ENCODE measurements at regions not wholly inside any gene's neighbourhood (a gene's known extent, or its start where the extent isn't known, plus 50 kb on each side); places are given as distances from the start of the nearest gene placed in this dataset.

GRCh38 chr19:31803835-31804446 lies 454.7 kb upstream of the TSHZ3 start:
- no peak overlapping the region for H3K4me3 Mint-ChIP-seq
- ATAC-seq (ENCODE audit: low read depth in 2 of 2), result no peak

DNA sequence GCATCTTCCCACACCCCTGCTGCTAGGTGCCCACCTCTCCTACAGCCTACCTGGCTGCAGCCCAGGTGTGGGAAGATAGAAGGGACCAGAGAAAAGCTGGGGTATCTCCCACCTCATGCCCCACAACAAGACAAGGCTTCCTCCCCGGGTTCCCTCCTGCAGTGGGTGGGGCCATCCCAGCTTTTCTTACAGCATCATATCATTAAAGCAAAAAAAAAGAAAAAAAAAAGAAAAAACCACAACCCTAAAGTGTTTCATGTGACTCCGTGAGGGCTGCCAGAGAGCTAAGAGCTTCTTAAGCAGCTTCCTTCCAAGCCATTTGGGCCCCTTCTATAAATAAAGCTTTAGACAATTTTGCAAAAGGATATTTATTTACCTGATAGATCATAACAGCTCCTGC lies 455.4 kb upstream of the TSHZ3 start:
- ATAC-seq (ENCODE audit: low read depth in 2 of 2) (no peak), DNase-seq (no peak)
- Mint-ChIP-seq H3K27ac (no peak overlapping the region), H3K4me3 (no peak overlapping the region), H3K27me3 (peaks cover 0 to 4% (median 0%) of the 10 kb centered on the region in 3 donors), H3K36me3 (no peaks in the 10 kb centered on the region), H3K9me3 (peaks cover 0 to 9% (median 4%) of the 10 kb centered on the region in 7 donors), H3K4me1 (no peaks in the 10 kb centered on the region)

More at GRCh38 chr19:31803835-31804446, 454.7 kb upstream of the TSHZ3 start:
- H3K4me1 Mint-ChIP-seq, result no peaks in the 10 kb centered on the region
- peaks cover 0 to 4% (median 0%) of the 10 kb centered on the region in 3 donors for H3K27me3 Mint-ChIP-seq
- H3K9me3 Mint-ChIP-seq, result peaks cover 0 to 7% (median 2%) of the 10 kb centered on the region in 7 donors
- H3K27ac Mint-ChIP-seq, result peak overlapping the region in 1 of 6 donors; percentile 56
- no peaks in the 10 kb centered on the region for H3K36me3 Mint-ChIP-seq
- no peak for DNase-seq

- ATAC-seq (ENCODE audit: low read depth in 2 of 2) (no peak), DNase-seq (no peak)
- no peak overlapping the region for H3K4me3 Mint-ChIP-seq
- H3K27me3 Mint-ChIP-seq, result no peaks in the 10 kb centered on the region
- H3K9me3 Mint-ChIP-seq, result peaks cover 0 to 9% (median 6%) of the 10 kb centered on the region in 7 donors
- H3K36me3 Mint-ChIP-seq, result no peaks in the 10 kb centered on the region
- H3K27ac Mint-ChIP-seq, result no peak overlapping the region
- no peaks in the 10 kb centered on the region for H3K4me1 Mint-ChIP-seq
Observed at GRCh38 chr19:31810536-31811109, 461.4 kb upstream of the TSHZ3 start.

DNA sequence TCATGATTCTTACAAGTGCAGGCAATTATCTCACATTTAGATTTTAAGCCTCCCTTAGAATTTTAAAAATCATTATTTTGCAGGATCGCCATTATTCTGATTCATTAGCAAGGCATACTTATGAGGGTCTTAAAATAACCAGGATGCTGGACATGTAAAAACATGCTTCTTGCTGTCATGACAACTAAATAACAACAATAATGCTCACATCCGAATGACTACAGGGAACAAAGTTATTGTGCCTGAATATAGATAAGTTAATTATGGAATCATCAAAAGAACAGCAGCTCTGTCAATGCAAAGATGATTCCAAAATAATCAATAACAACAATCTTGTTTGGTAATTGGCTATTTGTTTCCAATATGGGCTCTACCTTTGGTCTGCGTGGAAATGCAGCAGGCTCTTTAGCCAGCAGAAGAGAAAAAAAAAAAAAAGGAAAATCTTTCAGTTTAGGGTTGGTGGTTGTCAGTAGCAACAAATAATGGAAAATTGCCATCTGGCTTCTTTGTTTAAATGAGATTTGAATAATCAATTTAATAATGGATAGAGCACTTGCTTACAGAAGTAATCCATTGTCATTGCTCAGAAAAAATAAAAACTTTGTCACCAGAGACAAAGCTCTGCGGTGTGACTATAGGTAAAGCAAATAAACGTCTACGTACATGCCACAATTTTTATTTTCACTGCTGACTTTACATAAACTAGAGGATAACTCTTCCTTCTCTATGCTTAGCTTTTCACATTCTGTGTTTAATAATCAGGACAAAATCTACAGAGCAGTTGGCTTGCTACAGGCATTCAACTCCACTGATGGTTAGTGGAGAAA lies 468.9 kb upstream of the TSHZ3 start:
- no peak for DNase-seq
- Mint-ChIP-seq H3K4me3 (no peak overlapping the region), H3K9me3 (peaks cover 2 to 19% (median 10%) of the 10 kb centered on the region in 7 donors)

GRCh38 chr19:31818798-31819105 lies 469.5 kb upstream of the TSHZ3 start:
- ATAC-seq (ENCODE audit: low read depth in 2 of 2), result no peak
- Mint-ChIP-seq H3K36me3 (no peaks in the 10 kb centered on the region), H3K4me1 (no peaks in the 10 kb centered on the region)

More for the DNA sequence above, 468.9 kb upstream of the TSHZ3 start:
- H3K27me3 Mint-ChIP-seq, result no peaks in the 10 kb centered on the region
- H3K27ac Mint-ChIP-seq, result no peak overlapping the region
- H3K4me1 Mint-ChIP-seq, result no peaks in the 10 kb centered on the region
- no peak for ATAC-seq (ENCODE audit: low read depth in 2 of 2)
- no peaks in the 10 kb centered on the region for H3K36me3 Mint-ChIP-seq

GRCh38 chr19:31819837-31820236 lies 470.6 kb upstream of the TSHZ3 start:
- H3K4me1 Mint-ChIP-seq, result no peaks in the 10 kb centered on the region
- DNase-seq (no peak), ATAC-seq (ENCODE audit: low read depth in 2 of 2) (no peak)
- H3K9me3 Mint-ChIP-seq, result peaks cover 2 to 19% (median 10%) of the 10 kb centered on the region in 7 donors
- no peak overlapping the region for H3K4me3 Mint-ChIP-seq
- no peaks in the 10 kb centered on the region for H3K36me3 Mint-ChIP-seq
- H3K27me3 Mint-ChIP-seq, result no peaks in the 10 kb centered on the region
- no peak overlapping the region for H3K27ac Mint-ChIP-seq

More at GRCh38 chr19:31818798-31819105, 469.5 kb upstream of the TSHZ3 start:
- DNase-seq, result no peak
- Mint-ChIP-seq H3K9me3 (peaks cover 2 to 19% (median 10%) of the 10 kb centered on the region in 7 donors), H3K27me3 (no peaks in the 10 kb centered on the region), H3K27ac (no peak overlapping the region), H3K4me3 (no peak overlapping the region)

DNA sequence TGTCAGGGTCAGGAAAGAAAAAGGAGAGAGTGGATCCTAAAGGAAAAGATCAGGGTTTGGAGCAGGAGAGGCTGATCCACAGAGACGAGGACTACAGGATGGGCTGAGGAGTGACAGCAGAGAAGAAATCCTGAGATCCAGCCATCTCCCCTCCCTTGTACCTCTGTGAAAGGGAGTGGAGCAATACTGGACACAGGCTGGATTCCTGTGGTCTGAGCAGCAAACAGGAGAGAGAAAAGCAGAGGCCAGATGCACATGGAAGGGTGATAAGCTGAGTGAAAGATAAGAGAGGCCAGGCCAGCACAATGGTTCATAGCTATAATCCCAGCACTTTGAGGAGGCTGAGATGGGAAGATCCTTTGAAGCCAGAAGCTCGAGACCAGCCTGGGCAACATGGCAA lies 472.1 kb upstream of the TSHZ3 start:
- no peak for DNase-seq
- Mint-ChIP-seq H3K27ac (no peak overlapping the region), H3K4me3 (no peak overlapping the region)

GRCh38 chr19:31825134-31826094 lies 476.2 kb upstream of the TSHZ3 start:
- Mint-ChIP-seq H3K4me1 (no peaks in the 10 kb centered on the region), H3K27me3 (peaks cover 0 to 1% (median 0%) of the 10 kb centered on the region in 3 donors), H3K36me3 (no peaks in the 10 kb centered on the region), H3K4me3 (peak overlapping the region in 1 of 8 donors; percentile 27), H3K9me3 (peaks cover 3 to 19% (median 7%) of the 10 kb centered on the region in 7 donors), H3K27ac (no peak overlapping the region)
- ATAC-seq (ENCODE audit: low read depth in 2 of 2), result no peak
- DNase-seq, result no peak

More for the DNA sequence above, 472.1 kb upstream of the TSHZ3 start:
- no peaks in the 10 kb centered on the region for H3K36me3 Mint-ChIP-seq
- no peaks in the 10 kb centered on the region for H3K4me1 Mint-ChIP-seq
- H3K9me3 Mint-ChIP-seq, result peaks cover 3 to 23% (median 9%) of the 10 kb centered on the region in 7 donors
- H3K27me3 Mint-ChIP-seq, result no peaks in the 10 kb centered on the region
- no peak for ATAC-seq (ENCODE audit: low read depth in 2 of 2)

DNA sequence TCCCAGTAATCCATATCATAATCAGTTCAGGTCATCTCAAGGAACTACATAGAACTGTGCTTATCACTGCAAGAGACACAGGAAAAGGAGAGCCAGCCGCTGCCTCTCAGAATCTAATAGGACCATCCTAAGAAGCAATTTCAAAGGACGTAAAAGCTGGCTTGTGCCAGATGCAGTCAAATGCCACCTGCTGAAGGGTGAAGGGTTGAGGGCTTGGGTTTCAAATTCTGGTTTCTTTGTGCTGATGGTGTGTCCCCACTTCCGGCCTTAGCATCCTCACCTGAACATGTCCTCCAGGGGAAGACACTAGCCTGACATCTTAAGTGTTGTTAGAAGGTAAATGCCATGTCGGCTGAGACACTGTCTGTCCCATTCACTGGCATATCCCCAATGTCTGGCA lies 477.1 kb upstream of the TSHZ3 start:
- no peak for ATAC-seq (ENCODE audit: low read depth in 2 of 2)
- no peak for DNase-seq
- peak overlapping the region in 1 of 8 donors; percentile 9 for H3K4me3 Mint-ChIP-seq
- H3K9me3 Mint-ChIP-seq, result peaks cover 0 to 14% (median 2%) of the 10 kb centered on the region in 7 donors
- H3K4me1 Mint-ChIP-seq, result no peaks in the 10 kb centered on the region
- peaks cover 0 to 5% (median 0%) of the 10 kb centered on the region in 3 donors for H3K27me3 Mint-ChIP-seq
- no peak overlapping the region for H3K27ac Mint-ChIP-seq
- no peaks in the 10 kb centered on the region for H3K36me3 Mint-ChIP-seq

DNA sequence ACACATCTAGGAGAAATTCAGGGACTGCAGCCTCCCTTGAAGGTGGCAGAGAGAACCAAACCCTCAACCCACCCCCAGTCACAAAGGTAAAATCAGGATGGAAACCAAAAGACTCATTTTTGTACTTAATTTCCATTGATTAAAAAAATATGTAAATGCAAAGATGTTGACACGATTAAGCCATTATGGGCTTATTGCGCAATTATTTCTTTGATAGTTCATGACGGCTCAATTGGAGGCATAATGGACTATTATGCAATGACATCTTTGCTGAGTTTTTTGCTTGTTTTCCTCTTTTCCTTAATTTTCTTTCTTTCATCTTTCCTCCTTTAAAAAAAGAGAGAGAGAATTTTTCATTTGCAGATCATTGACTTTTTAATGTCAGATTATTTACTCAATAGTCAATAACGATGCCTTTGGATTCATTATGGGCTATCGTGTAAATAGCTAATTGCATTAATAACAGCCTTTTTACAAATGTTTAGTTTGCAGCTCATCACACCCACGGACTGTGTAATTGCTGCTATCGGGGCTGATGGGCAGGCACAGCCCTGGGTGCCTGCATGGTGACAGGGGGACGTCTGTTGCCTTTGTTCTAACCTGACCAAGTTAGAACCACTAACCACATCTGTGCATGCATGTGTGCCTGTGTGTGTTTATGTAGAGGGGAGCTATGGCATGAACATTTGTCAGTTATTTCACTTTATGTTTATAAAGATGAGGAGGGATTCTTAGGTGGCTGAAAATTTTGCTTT lies 482.4 kb upstream of the TSHZ3 start:
- Mint-ChIP-seq H3K9me3 (peaks cover 4 to 22% (median 9%) of the 10 kb centered on the region in 7 donors), H3K4me3 (no peak overlapping the region), H3K36me3 (no peaks in the 10 kb centered on the region), H3K27me3 (peaks cover 0 to 5% (median 0%) of the 10 kb centered on the region in 3 donors), H3K4me1 (no peaks in the 10 kb centered on the region), H3K27ac (no peak overlapping the region)
- no peak for DNase-seq
- no peak for ATAC-seq (ENCODE audit: low read depth in 2 of 2)

DNA sequence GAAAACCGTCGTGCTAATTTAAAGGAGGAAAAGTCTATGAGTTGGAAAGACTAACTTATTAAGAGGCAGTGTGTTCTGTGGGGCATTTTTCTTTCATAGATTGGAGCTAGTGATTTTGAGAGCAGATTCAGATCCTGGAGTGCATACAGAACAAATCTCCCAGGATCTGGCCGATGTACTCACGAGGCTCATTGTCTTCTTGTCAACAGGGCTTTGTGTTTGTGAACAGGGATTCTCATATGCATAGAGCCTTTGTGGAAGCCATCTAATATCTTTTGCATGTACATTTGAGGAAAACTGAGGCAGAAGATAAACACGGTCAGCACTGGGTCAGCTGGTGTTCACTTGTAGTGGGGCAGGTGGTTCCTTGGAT lies 482.9 kb upstream of the TSHZ3 start:
- DNase-seq (no peak), ATAC-seq (ENCODE audit: low read depth in 2 of 2) (no peak)
- H3K4me3 Mint-ChIP-seq, result no peak overlapping the region
- no peaks in the 10 kb centered on the region for H3K4me1 Mint-ChIP-seq
- H3K27ac Mint-ChIP-seq, result no peak overlapping the region
- H3K27me3 Mint-ChIP-seq, result peaks cover 0 to 5% (median 0%) of the 10 kb centered on the region in 3 donors
- no peaks in the 10 kb centered on the region for H3K36me3 Mint-ChIP-seq
- H3K9me3 Mint-ChIP-seq, result peaks cover 4 to 22% (median 9%) of the 10 kb centered on the region in 7 donors

DNA sequence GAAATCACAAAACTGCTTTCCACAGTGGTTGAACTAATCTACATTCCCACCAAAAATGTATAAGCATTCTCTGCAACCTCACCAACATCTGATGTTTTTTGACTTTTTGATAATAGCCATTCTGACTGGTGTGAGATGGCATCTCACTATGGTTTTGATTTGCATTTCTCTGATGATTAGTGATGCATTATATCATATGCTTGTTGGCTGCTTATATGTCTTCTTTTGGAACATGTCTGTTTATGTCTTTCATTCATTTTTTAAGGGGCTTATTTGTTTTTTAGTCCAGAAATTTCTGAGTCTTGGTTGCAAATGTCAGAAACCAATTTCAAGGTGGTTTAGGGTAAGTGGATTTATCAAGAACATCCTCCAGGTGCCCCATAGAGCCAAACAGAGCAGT lies 484.8 kb upstream of the TSHZ3 start:
- H3K27me3 Mint-ChIP-seq, result peaks cover 0 to 5% (median 0%) of the 10 kb centered on the region in 3 donors
- no peaks in the 10 kb centered on the region for H3K4me1 Mint-ChIP-seq
- H3K9me3 Mint-ChIP-seq, result peaks cover 4 to 22% (median 9%) of the 10 kb centered on the region in 7 donors
- ATAC-seq (ENCODE audit: low read depth in 2 of 2), result no peak
- no peak for DNase-seq
- no peak overlapping the region for H3K4me3 Mint-ChIP-seq
- H3K36me3 Mint-ChIP-seq, result no peaks in the 10 kb centered on the region
- no peak overlapping the region for H3K27ac Mint-ChIP-seq
